ENCODE measurements at regions not wholly inside any gene's neighbourhood (a gene's known extent, or its start where the extent isn't known, plus 50 kb on each side); places are given as distances from the start of the nearest gene placed in this dataset.

GRCh38 chr9:95642189-95642588 lies 125.4 kb upstream of the PTCH1 start:
- Histone ChIP-seq H3K27ac (ENCODE audit: low read depth, low read length) (no peak overlapping the region), H3K27me3 (ENCODE audit: control insufficient read depth, low read length) (peaks cover 15% of the 10 kb centered on the region; the same call in 1 of the 2 replicates), H3K4me2 (ENCODE audit: low read length) (no peak overlapping the region), H4K20me1 (ENCODE audit: control insufficient read depth, insufficient read depth, low read depth, low read length) (no peaks in the 10 kb centered on the region), H3K4me3 (ENCODE audit: low read length) (no peak overlapping the region), H3K4me1 (ENCODE audit: control insufficient read depth, low read length) (no peaks in the 10 kb centered on the region), H3K79me2 (ENCODE audit: control insufficient read depth, low read length) (no peaks in the 10 kb centered on the region), H3K36me3 (ENCODE audit: control insufficient read depth, low read length) (no peaks in the 10 kb centered on the region), H3K9me3 (ENCODE audit: control insufficient read depth, insufficient read depth, low read length) (no peaks in the 10 kb centered on the region), H3F3A (ENCODE audit: control insufficient read depth, insufficient read depth) (no peaks in the 10 kb centered on the region), H3K9me2 (replicated peaks; ENCODE audit: control insufficient read depth, low read length) (no peaks in the 10 kb centered on the region)
- TF ChIP-seq CTCF (IDR thresholded peaks at IDR 0.05; ENCODE audit: low read depth, low read length, poor library complexity, severe bottlenecking) (no peak), EZH2phosphoT487 (IDR thresholded peaks at IDR 0.05; ENCODE audit: borderline replicate concordance, low read length) (no peak)

- H3K4me1 ChIP-seq (ENCODE audit: control insufficient read depth, low read length): no peaks in the 10 kb centered on the region
- no peaks in the 10 kb centered on the region for H3K9me3 ChIP-seq (ENCODE audit: control insufficient read depth, insufficient read depth, low read length)
- no peak for TF ChIP-seq CTCF (IDR thresholded peaks at IDR 0.05; ENCODE audit: low read depth, low read length, poor library complexity, severe bottlenecking)
- no peak for TF ChIP-seq EZH2phosphoT487 (IDR thresholded peaks at IDR 0.05; ENCODE audit: borderline replicate concordance, low read length)
These were observed 124.8 kb upstream of the PTCH1 start for GRCh38 chr9:95641586-95641985.

GRCh38 chr9:95640336-95640735 lies 123.6 kb upstream of the PTCH1 start:
- no peaks in the 10 kb centered on the region for H3F3A ChIP-seq (ENCODE audit: control insufficient read depth, insufficient read depth)
- no peak overlapping the region for H3K4me3 ChIP-seq (ENCODE audit: low read length)
- no peaks in the 10 kb centered on the region for H3K9me3 ChIP-seq (ENCODE audit: control insufficient read depth, insufficient read depth, low read length)
- H3K9me2 ChIP-seq (replicated peaks; ENCODE audit: control insufficient read depth, low read length): no peaks in the 10 kb centered on the region
- no peaks in the 10 kb centered on the region for H4K20me1 ChIP-seq (ENCODE audit: control insufficient read depth, insufficient read depth, low read depth, low read length)
- H3K79me2 ChIP-seq (ENCODE audit: control insufficient read depth, low read length): no peaks in the 10 kb centered on the region
- no peak overlapping the region for H3K4me2 ChIP-seq (ENCODE audit: low read length)
- TF ChIP-seq CTCF (IDR thresholded peaks at IDR 0.05; ENCODE audit: low read depth, low read length, poor library complexity, severe bottlenecking) (no peak), EZH2phosphoT487 (IDR thresholded peaks at IDR 0.05; ENCODE audit: borderline replicate concordance, low read length) (no peak)
- H3K27me3 ChIP-seq (ENCODE audit: control insufficient read depth, low read length): peaks cover 15% of the 10 kb centered on the region; the same call in 1 of the 2 replicates
- H3K4me1 ChIP-seq (ENCODE audit: control insufficient read depth, low read length): no peaks in the 10 kb centered on the region
- H3K27ac ChIP-seq (ENCODE audit: low read depth, low read length): no peak overlapping the region
- no peaks in the 10 kb centered on the region for H3K36me3 ChIP-seq (ENCODE audit: control insufficient read depth, low read length)

More at GRCh38 chr9:95641586-95641985, 124.8 kb upstream of the PTCH1 start:
- H3K36me3 ChIP-seq (ENCODE audit: control insufficient read depth, low read length): no peaks in the 10 kb centered on the region
- no peaks in the 10 kb centered on the region for H4K20me1 ChIP-seq (ENCODE audit: control insufficient read depth, insufficient read depth, low read depth, low read length)
- no peak overlapping the region for H3K4me3 ChIP-seq (ENCODE audit: low read length)
- H3K4me2 ChIP-seq (ENCODE audit: low read length): no peak overlapping the region
- no peak overlapping the region for H3K27ac ChIP-seq (ENCODE audit: low read depth, low read length)
- H3K79me2 ChIP-seq (ENCODE audit: control insufficient read depth, low read length): no peaks in the 10 kb centered on the region
- H3K27me3 ChIP-seq (ENCODE audit: control insufficient read depth, low read length): peaks cover 15% of the 10 kb centered on the region; the same call in 1 of the 2 replicates
- H3F3A ChIP-seq (ENCODE audit: control insufficient read depth, insufficient read depth): no peaks in the 10 kb centered on the region
- H3K9me2 ChIP-seq (replicated peaks; ENCODE audit: control insufficient read depth, low read length): no peaks in the 10 kb centered on the region
